ENCODE measurements at regions not wholly inside any gene's neighbourhood (a gene's known extent, or its start where the extent isn't known, plus 50 kb on each side); places are given as distances from the start of the nearest gene placed in this dataset.

- Mint-ChIP-seq H3K27ac (ENCODE audit: unreplicated experiment) (no peak overlapping the region), H3K9me3 (ENCODE audit: low read depth, unreplicated experiment) (peaks cover 2% of the 10 kb centered on the region), H3K36me3 (ENCODE audit: insufficient read depth, unreplicated experiment) (no peaks in the 10 kb centered on the region), H3K27me3 (ENCODE audit: unreplicated experiment) (peaks cover 13% of the 10 kb centered on the region), H3K4me1 (ENCODE audit: low read depth, unreplicated experiment) (no peaks in the 10 kb centered on the region), H3K4me3 (ENCODE audit: low read depth, unreplicated experiment) (no peak overlapping the region)
- no peak for TF ChIP-seq CTCF (IDR thresholded peaks at IDR 0.05; ENCODE audit: unreplicated experiment)
- BruUV-seq (replicated peaks): no TSS peak
- CTCF ChIA-PET: interaction anchor here (1.0 kb wide), 1 partner anchor 796 kb away, joined by 3 read pairs; no protein-coding TSS in a partner anchor
- intact Hi-C loops (cut with micrococcal nuclease; ENCODE audit: unreplicated experiment): loop anchor here (10.0 kb wide), 1 partner anchor 215 kb away; no protein-coding TSS in a partner anchor
- no peak for DNase-seq
Observed at GRCh38 chr7:32239764-32240163, 169.6 kb upstream of the PDE1C start.

- Mint-ChIP-seq H3K27me3 (ENCODE audit: unreplicated experiment) (peaks cover 100% of the 10 kb centered on the region), H3K9me3 (ENCODE audit: low read depth, unreplicated experiment) (no peaks in the 10 kb centered on the region), H3K36me3 (ENCODE audit: insufficient read depth, unreplicated experiment) (no peaks in the 10 kb centered on the region), H3K27ac (ENCODE audit: unreplicated experiment) (no peak overlapping the region), H3K4me1 (ENCODE audit: low read depth, unreplicated experiment) (no peaks in the 10 kb centered on the region), H3K4me3 (ENCODE audit: low read depth, unreplicated experiment) (no peak overlapping the region)
- TF ChIP-seq CTCF (IDR thresholded peaks at IDR 0.05; ENCODE audit: unreplicated experiment): no peak
- intact Hi-C loops (cut with micrococcal nuclease; ENCODE audit: unreplicated experiment): no loop called here
- BruUV-seq (replicated peaks): no TSS peak
- CTCF ChIA-PET: no interaction called here
- no peak for DNase-seq
Observed at GRCh38 chr7:32228601-32229000, 158.4 kb upstream of the PDE1C start.

- no peak overlapping the region for H3K27ac Mint-ChIP-seq (ENCODE audit: unreplicated experiment)
- no peaks in the 10 kb centered on the region for H3K36me3 Mint-ChIP-seq (ENCODE audit: insufficient read depth, unreplicated experiment)
- no peak for TF ChIP-seq CTCF (IDR thresholded peaks at IDR 0.05; ENCODE audit: unreplicated experiment)
- no peak overlapping the region for H3K4me3 Mint-ChIP-seq (ENCODE audit: low read depth, unreplicated experiment)
- intact Hi-C loops (cut with micrococcal nuclease; ENCODE audit: unreplicated experiment): no loop called here
- CTCF ChIA-PET: no interaction called here
- peaks cover 100% of the 10 kb centered on the region for H3K27me3 Mint-ChIP-seq (ENCODE audit: unreplicated experiment)
- BruUV-seq (replicated peaks): no TSS peak
- no peaks in the 10 kb centered on the region for H3K4me1 Mint-ChIP-seq (ENCODE audit: low read depth, unreplicated experiment)
- H3K9me3 Mint-ChIP-seq (ENCODE audit: low read depth, unreplicated experiment): no peaks in the 10 kb centered on the region
- no peak for DNase-seq
Observed at GRCh38 chr7:32227746-32228145, 157.5 kb upstream of the PDE1C start.

- no TSS peak for BruUV-seq (replicated peaks)
- TF ChIP-seq CTCF (IDR thresholded peaks at IDR 0.05; ENCODE audit: unreplicated experiment): no peak
- intact Hi-C loops (cut with micrococcal nuclease; ENCODE audit: unreplicated experiment): no loop called here
Observed at GRCh38 chr7:32224276-32224675, 154.1 kb upstream of the PDE1C start.

More at GRCh38 chr7:32224276-32224675, 154.1 kb upstream of the PDE1C start:
- Mint-ChIP-seq H3K27me3 (ENCODE audit: unreplicated experiment) (peaks cover 94% of the 10 kb centered on the region), H3K4me3 (ENCODE audit: low read depth, unreplicated experiment) (no peak overlapping the region), H3K27ac (ENCODE audit: unreplicated experiment) (no peak overlapping the region), H3K36me3 (ENCODE audit: insufficient read depth, unreplicated experiment) (no peaks in the 10 kb centered on the region), H3K9me3 (ENCODE audit: low read depth, unreplicated experiment) (no peaks in the 10 kb centered on the region), H3K4me1 (ENCODE audit: low read depth, unreplicated experiment) (no peaks in the 10 kb centered on the region)
- CTCF ChIA-PET: interaction anchor here (0.7 kb wide), 1 partner anchor 107 kb away, joined by 6 read pairs; no protein-coding TSS in a partner anchor
- no peak for DNase-seq
